ENCODE measurements at regions not wholly inside any gene's neighbourhood (a gene's known extent, or its start where the extent isn't known, plus 50 kb on each side); places are given as distances from the start of the nearest gene placed in this dataset.
A peak's percentile ranks its signal among the peaks of the same experiment; 100 is the strongest.

GRCh38 chr17:77317091-77317750 is 176.5 kb downstream of the SEC14L1 start:
- peak; percentile 16 for DNase-seq
- no peak for ATAC-seq (ENCODE audit: poor library complexity)
- intact Hi-C loops (cut with DNase I): no loop called here

GRCh38 chr17:77318021-77318420 is 177.3 kb downstream of the SEC14L1 start:
- no peak for ATAC-seq (ENCODE audit: poor library complexity)
- intact Hi-C loops (cut with DNase I): no loop called here

GRCh38 chr17:77318491-77319210 is 177.9 kb downstream of the SEC14L1 start:
- intact Hi-C loops (cut with DNase I): no loop called here
- DNase-seq (peak; percentile 70), ATAC-seq (ENCODE audit: poor library complexity) (no peak)

More at GRCh38 chr17:77318021-77318420, 177.3 kb downstream of the SEC14L1 start:
- DNase-seq: peak; percentile 36

- DNase-seq (peak; percentile 86), ATAC-seq (ENCODE audit: poor library complexity) (peak; percentile 67)
- intact Hi-C loops (cut with DNase I): no loop called here
Measured at GRCh38 chr17:77319211-77320043, 178.7 kb downstream of the SEC14L1 start.

GRCh38 chr17:77320044-77320440 is 179.3 kb downstream of the SEC14L1 start:
- DNase-seq (peak; percentile 58), ATAC-seq (ENCODE audit: poor library complexity) (peak; percentile 15)
- intact Hi-C loops (cut with DNase I): no loop called here

- peak; percentile 53 for DNase-seq
- ATAC-seq (ENCODE audit: poor library complexity): no peak
Measured at GRCh38 chr17:77320485-77321256, 179.9 kb downstream of the SEC14L1 start.

GRCh38 chr17:77321649-77322513 is 181.1 kb downstream of the SEC14L1 start:
- intact Hi-C loops (cut with DNase I): no loop called here
- ATAC-seq (ENCODE audit: poor library complexity) (no peak), DNase-seq (peak; percentile 39)

More at GRCh38 chr17:77320485-77321256, 179.9 kb downstream of the SEC14L1 start:
- intact Hi-C loops (cut with DNase I): no loop called here

- ATAC-seq (ENCODE audit: poor library complexity) (peak; percentile 54), DNase-seq (peak; percentile 89)
- intact Hi-C loops (cut with DNase I): no loop called here
Measured at GRCh38 chr17:77322514-77323412, 182.0 kb downstream of the SEC14L1 start.

- ATAC-seq (ENCODE audit: poor library complexity): no peak
- DNase-seq: no peak
- intact Hi-C loops (cut with DNase I): no loop called here
Measured at GRCh38 chr17:77323413-77324171, 182.8 kb downstream of the SEC14L1 start.

- DNase-seq (peak; percentile 38), ATAC-seq (ENCODE audit: poor library complexity) (no peak)
- intact Hi-C loops (cut with DNase I): no loop called here
Measured at GRCh38 chr17:77324227-77324626, 183.5 kb downstream of the SEC14L1 start.

- ATAC-seq (ENCODE audit: poor library complexity) (no peak), DNase-seq (no peak)
- intact Hi-C loops (cut with DNase I): no loop called here
Measured at GRCh38 chr17:77325577-77326075, 184.9 kb downstream of the SEC14L1 start.

- peak; percentile 40 for DNase-seq
- no peak for ATAC-seq (ENCODE audit: poor library complexity)
- intact Hi-C loops (cut with DNase I): no loop called here
Measured at GRCh38 chr17:77326076-77326591, 185.4 kb downstream of the SEC14L1 start.

- intact Hi-C loops (cut with DNase I): no loop called here
Measured at GRCh38 chr17:77326636-77327035, 185.9 kb downstream of the SEC14L1 start.

GRCh38 chr17:77327181-77327565 is 186.4 kb downstream of the SEC14L1 start:
- ATAC-seq (ENCODE audit: poor library complexity): no peak
- intact Hi-C loops (cut with DNase I): no loop called here
- peak; percentile 27 for DNase-seq

More at GRCh38 chr17:77326636-77327035, 185.9 kb downstream of the SEC14L1 start:
- DNase-seq (no peak), ATAC-seq (ENCODE audit: poor library complexity) (no peak)

- intact Hi-C loops (cut with DNase I): no loop called here
Measured at GRCh38 chr17:77327566-77328464, 187.0 kb downstream of the SEC14L1 start.

More at GRCh38 chr17:77327566-77328464, 187.0 kb downstream of the SEC14L1 start:
- no peak for ATAC-seq (ENCODE audit: poor library complexity)
- peak; percentile 10 for DNase-seq

Data from Right ventricle myocardium superior (tissue), 1 donor.